Endodermal cell (in vitro differentiated cells): ENCODE measurements at regions not wholly inside any gene's neighbourhood (a gene's known extent, or its start where the extent isn't known, plus 50 kb on each side); places are given as distances from the start of the nearest gene placed in this dataset.

Experiments
- DNase-seq: peaks from one replicate; pipeline ENCODE4 v3.0.0-alpha.2; 2017
- H3K27ac ChIP-seq: 2 replicates; pipeline ENCODE4 v1.5.1; 2013; ENCODE audit warnings: mild to moderate bottlenecking, low read depth, low read length, moderate library complexity
- H3K27me3 ChIP-seq: 2 replicates; pipeline ENCODE4 v1.6.1; 2013; ENCODE audit warnings: mild to moderate bottlenecking, low read length, moderate library complexity; ENCODE audit not compliant: insufficient read depth, control insufficient read depth, poor library complexity, severe bottlenecking
- H3K36me3 ChIP-seq: 2 replicates; pipeline ENCODE4 v1.7.0; 2013; ENCODE audit warnings: mild to moderate bottlenecking, low read length, moderate library complexity; ENCODE audit not compliant: control insufficient read depth, insufficient read depth
- H3K4me1 ChIP-seq: one replicate; pipeline ENCODE4 v1.7.0; 2013; ENCODE audit warnings: low read length; ENCODE audit not compliant: control insufficient read depth, insufficient read depth
- H3K4me3 ChIP-seq: 2 replicates; pipeline ENCODE4 v1.5.1; 2013; ENCODE audit warnings: mild to moderate bottlenecking, low read length, moderate library complexity
- H3K9ac ChIP-seq: 2 replicates; pipeline ENCODE4 v1.6.1; 2013; ENCODE audit warnings: mild to moderate bottlenecking, low read length, moderate library complexity; ENCODE audit not compliant: poor library complexity, severe bottlenecking; ENCODE audit errors: extremely low read depth
- H3K9me3 ChIP-seq: 2 replicates; pipeline ENCODE4 v1.6.1; 2013; ENCODE audit warnings: mild to moderate bottlenecking, low read length, moderate library complexity; ENCODE audit not compliant: control insufficient read depth
- H3K27ac Mint-ChIP-seq: 2 replicates; pipeline ENCODE4 v1.8.0; 2020; ENCODE audit warnings: mixed read lengths
- H3K27me3 Mint-ChIP-seq: 2 replicates; pipeline ENCODE4 v1.8.0; 2021; ENCODE audit warnings: mild to moderate bottlenecking, mixed read lengths; ENCODE audit not compliant: insufficient read depth
- H3K36me3 Mint-ChIP-seq: 2 replicates; pipeline ENCODE4 v1.8.0; 2020; ENCODE audit warnings: low read depth, mixed read lengths
- H3K4me1 Mint-ChIP-seq: 2 replicates; pipeline ENCODE4 v1.8.0; 2020; ENCODE audit warnings: mixed read lengths
- H3K4me3 Mint-ChIP-seq: 2 replicates; pipeline ENCODE4 v1.8.0; 2020; ENCODE audit warnings: mild to moderate bottlenecking, moderate library complexity, mixed read lengths
- H3K9me3 Mint-ChIP-seq: 2 replicates; pipeline ENCODE4 v1.8.0; 2020; ENCODE audit warnings: mild to moderate bottlenecking, mixed read lengths
- WGBS, 2 experiments: methylation state at CpG; one replicate each; pipeline versions ENCODE4 v1.1.5 to v1.1.7; 2013; ENCODE audit warnings: missing lambda C conversion rate in 2 of 2, mixed read lengths in 1 of 2; ENCODE audit not compliant: insufficient coverage in 1 of 2, insufficient read length in 1 of 2; 5-methylcytosine and 5-hydroxymethylcytosine counted together
- TF ChIP-seq, protein P1 (sequence below): fragments of 200-600 bp; sonication (generic); conservative IDR thresholded peaks from 2 replicates; pipeline ENCODE4 v1.5.0; 2021; ENCODE audit warnings: antibody characterized with exemption, mild to moderate bottlenecking

DNA sequence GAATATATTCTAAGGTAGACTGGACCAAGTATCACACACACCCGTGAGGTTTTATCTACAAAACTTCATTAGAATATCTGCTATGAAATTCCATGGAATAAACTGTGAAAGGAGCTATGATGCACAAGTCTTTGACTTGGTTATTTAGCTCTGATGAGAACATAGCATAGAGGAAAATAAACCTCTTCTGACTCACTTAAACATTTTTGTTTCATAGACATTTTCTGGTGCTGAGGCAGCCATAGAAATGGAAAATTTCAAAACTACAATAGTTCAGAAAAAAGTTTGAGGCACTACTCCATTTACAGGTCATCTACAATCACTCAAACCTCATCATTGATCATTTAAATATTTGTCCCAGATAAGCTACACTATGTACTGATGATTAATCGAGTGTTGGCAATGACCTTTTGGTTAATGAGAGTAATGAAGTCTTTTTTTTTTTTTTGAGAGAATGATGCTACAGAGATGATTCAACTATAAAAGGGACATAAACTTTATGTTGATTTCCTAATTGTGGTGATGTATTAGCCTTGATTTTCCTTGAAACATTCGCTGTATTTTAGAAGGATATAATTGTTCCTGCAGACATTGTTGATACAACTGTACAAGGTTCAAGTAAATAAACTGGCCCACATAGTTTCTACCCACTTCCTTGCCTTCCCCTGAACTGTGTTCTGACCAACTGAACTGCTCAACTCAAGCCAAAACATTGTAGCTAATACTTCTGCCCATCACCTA, 77.5 kb downstream of the AREG start:
- Mint-ChIP-seq H3K27me3 (no peaks in the 10 kb centered on the region), H3K36me3 (no peaks in the 10 kb centered on the region), H3K9me3 (no peaks in the 10 kb centered on the region), H3K4me1 (no peaks in the 10 kb centered on the region), H3K27ac (no peak overlapping the region), H3K4me3 (no peak overlapping the region)
- 89 to 100% methylated on average over 2 to 3 of the region's 3 CpGs for WGBS, 2 experiments
- Histone ChIP-seq H3K27me3 (no peaks in the 10 kb centered on the region), H3K27ac (no peak overlapping the region), H3K36me3 (no peaks in the 10 kb centered on the region), H3K9ac (no peak overlapping the region), H3K9me3 (no peaks in the 10 kb centered on the region), H3K4me3 (no peak overlapping the region), H3K4me1 (no peaks in the 10 kb centered on the region)
- no peak for DNase-seq
- TF ChIP-seq, protein P1, sequence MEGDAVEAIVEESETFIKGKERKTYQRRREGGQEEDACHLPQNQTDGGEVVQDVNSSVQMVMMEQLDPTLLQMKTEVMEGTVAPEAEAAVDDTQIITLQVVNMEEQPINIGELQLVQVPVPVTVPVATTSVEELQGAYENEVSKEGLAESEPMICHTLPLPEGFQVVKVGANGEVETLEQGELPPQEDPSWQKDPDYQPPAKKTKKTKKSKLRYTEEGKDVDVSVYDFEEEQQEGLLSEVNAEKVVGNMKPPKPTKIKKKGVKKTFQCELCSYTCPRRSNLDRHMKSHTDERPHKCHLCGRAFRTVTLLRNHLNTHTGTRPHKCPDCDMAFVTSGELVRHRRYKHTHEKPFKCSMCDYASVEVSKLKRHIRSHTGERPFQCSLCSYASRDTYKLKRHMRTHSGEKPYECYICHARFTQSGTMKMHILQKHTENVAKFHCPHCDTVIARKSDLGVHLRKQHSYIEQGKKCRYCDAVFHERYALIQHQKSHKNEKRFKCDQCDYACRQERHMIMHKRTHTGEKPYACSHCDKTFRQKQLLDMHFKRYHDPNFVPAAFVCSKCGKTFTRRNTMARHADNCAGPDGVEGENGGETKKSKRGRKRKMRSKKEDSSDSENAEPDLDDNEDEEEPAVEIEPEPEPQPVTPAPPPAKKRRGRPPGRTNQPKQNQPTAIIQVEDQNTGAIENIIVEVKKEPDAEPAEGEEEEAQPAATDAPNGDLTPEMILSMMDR: no peak

DNA sequence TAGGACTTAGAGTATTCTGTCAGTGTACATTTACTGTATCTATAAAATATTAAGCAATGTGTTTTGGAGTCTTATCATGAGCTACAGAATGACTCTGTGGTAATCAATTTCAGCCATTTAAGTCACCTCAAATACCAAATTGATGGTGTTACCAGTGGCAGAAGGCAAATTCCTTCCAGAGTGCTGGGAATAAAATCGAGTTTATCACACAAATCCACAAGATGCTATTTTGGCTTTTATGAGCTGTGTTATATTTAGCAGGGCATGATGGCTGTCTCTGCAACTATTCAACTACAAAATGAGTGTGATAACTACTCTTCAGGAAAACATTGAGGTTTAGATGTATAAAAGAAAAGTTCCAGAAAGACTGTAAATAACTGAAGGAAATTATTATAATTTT, 78.2 kb downstream of the AREG start:
- H3K9me3 Mint-ChIP-seq: no peaks in the 10 kb centered on the region
- H3K9ac ChIP-seq: no peak overlapping the region
- H3K36me3 ChIP-seq: no peaks in the 10 kb centered on the region
- no peak overlapping the region for H3K27ac Mint-ChIP-seq
- H3K27me3 ChIP-seq: no peaks in the 10 kb centered on the region
- WGBS, 2 experiments: 100% methylated on average over 1 of the region's 1 CpG; no CpG with 5 or more reads in 1 of the 2 experiments
- H3K27ac ChIP-seq: no peak overlapping the region
- H3K4me1 ChIP-seq: no peaks in the 10 kb centered on the region
- TF ChIP-seq, protein P1: no peak
- H3K9me3 ChIP-seq: no peaks in the 10 kb centered on the region
- no peak for DNase-seq
- H3K4me3 ChIP-seq: no peak overlapping the region
- H3K27me3 Mint-ChIP-seq: no peaks in the 10 kb centered on the region
- no peak overlapping the region for H3K4me3 Mint-ChIP-seq
- no peaks in the 10 kb centered on the region for H3K4me1 Mint-ChIP-seq
- H3K36me3 Mint-ChIP-seq: no peaks in the 10 kb centered on the region

DNA sequence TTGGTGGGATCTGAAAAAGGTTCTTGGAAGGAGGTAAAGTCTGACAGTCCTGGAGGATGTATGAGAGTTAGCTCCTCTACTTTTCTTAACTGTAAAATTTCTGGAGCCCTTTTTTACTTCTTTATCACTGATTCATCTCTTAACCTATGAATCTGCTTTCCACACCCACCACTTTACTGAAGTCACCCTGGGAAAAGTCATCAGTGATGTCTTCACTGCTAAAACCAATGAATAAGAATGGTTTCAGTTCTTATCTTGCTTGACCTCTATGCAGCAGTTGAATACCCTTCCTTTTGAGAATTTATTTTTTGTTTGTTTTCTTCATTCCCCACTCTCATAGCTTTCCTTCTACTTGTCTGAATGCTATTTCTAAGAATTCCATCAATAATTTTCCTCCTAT, 80.0 kb downstream of the AREG start:
- Mint-ChIP-seq H3K4me3 (no peak overlapping the region), H3K9me3 (no peaks in the 10 kb centered on the region), H3K27me3 (no peaks in the 10 kb centered on the region), H3K4me1 (no peaks in the 10 kb centered on the region), H3K27ac (no peak overlapping the region), H3K36me3 (no peaks in the 10 kb centered on the region)
- Histone ChIP-seq H3K4me1 (no peaks in the 10 kb centered on the region), H3K9me3 (no peaks in the 10 kb centered on the region), H3K27me3 (no peaks in the 10 kb centered on the region), H3K9ac (no peak overlapping the region), H3K27ac (no peak overlapping the region), H3K36me3 (no peaks in the 10 kb centered on the region), H3K4me3 (no peak overlapping the region)
- TF ChIP-seq, protein P1: no peak
- no peak for DNase-seq
